Lower leg skin (tissue), 4 donors: ENCODE measurements at regions not wholly inside any gene's neighbourhood (a gene's known extent, or its start where the extent isn't known, plus 50 kb on each side); places are given as distances from the start of the nearest gene placed in this dataset.

ENCODE experiments used
- DNase-seq, 2 donors: peaks; one replicate each; pipeline ENCODE4 v3.0.0-alpha.2; 2019; ENCODE audit warnings: low spot score in 2 of 2
- H3K4me3 ChIP-seq: fragments of 200-600 bp; sonication (generic); 2 replicates; pipeline ENCODE4 v1.5.1; 2017; ENCODE audit warnings: mild to moderate bottlenecking, low read depth; ENCODE audit not compliant: poor library complexity, severe bottlenecking
- POLR2A ChIP-seq, 2 donors: fragments of 450-650 bp; IDR thresholded peaks; one replicate each; pipeline ENCODE4 v1.6.1; 2016 to 2017; ENCODE audit warnings: antibody characterized with exemption in 2 of 2, mild to moderate bottlenecking in 1 of 2, moderate library complexity in 1 of 2
- WGBS, 2 donors: methylation state at CpG; one replicate each; pipeline ENCODE4 v1.1.5; 2018; 5-methylcytosine and 5-hydroxymethylcytosine counted together
- intact Hi-C: fragments of 100-400 bp; cut with DNase I; formaldehyde crosslinking; loops from one replicate; pipeline ENCODE4 v1.15.0; 2023; ENCODE audit warnings: low total_unique reads
- TF ChIP-seq, protein P1 (sequence below), 3 donors: fragments of 450-650 bp; IDR thresholded peaks; one replicate each; pipeline ENCODE4 v1.5.1; 2016; ENCODE audit warnings: antibody characterized with exemption in 3 of 3, mild to moderate bottlenecking in 3 of 3, moderate library complexity in 2 of 3

DNA sequence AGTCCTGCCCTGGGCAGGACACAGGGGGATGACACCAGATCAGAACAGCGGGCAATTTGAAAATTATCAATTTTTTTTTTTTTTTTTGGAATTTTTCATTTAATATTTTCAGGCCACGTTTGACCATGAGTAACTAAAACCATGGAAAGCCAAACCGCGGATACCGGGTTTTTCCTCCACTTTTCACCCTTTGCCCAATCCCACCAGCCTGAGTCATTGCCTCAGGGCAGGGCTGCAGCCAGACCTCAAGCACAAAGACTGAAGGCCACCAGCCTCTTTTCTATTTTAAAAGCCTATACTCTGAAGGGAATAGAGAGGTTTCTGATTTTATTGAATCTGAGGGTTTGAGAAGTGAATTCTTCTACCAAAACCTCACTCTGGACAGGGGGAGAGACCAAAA is 381.1 kb downstream of the IRS1 start:
- TF ChIP-seq, protein P1, sequence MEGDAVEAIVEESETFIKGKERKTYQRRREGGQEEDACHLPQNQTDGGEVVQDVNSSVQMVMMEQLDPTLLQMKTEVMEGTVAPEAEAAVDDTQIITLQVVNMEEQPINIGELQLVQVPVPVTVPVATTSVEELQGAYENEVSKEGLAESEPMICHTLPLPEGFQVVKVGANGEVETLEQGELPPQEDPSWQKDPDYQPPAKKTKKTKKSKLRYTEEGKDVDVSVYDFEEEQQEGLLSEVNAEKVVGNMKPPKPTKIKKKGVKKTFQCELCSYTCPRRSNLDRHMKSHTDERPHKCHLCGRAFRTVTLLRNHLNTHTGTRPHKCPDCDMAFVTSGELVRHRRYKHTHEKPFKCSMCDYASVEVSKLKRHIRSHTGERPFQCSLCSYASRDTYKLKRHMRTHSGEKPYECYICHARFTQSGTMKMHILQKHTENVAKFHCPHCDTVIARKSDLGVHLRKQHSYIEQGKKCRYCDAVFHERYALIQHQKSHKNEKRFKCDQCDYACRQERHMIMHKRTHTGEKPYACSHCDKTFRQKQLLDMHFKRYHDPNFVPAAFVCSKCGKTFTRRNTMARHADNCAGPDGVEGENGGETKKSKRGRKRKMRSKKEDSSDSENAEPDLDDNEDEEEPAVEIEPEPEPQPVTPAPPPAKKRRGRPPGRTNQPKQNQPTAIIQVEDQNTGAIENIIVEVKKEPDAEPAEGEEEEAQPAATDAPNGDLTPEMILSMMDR (IDR thresholded peaks at IDR 0.05), result no peak
- TF ChIP-seq POLR2A (IDR thresholded peaks at IDR 0.05), result no peak
- intact Hi-C loops, result no loop called here
- WGBS, 2 donors, result 92 to 98% methylated on average over 5 of the region's 5 CpGs
- no peak overlapping the region for H3K4me3 ChIP-seq
- no peak for DNase-seq

DNA sequence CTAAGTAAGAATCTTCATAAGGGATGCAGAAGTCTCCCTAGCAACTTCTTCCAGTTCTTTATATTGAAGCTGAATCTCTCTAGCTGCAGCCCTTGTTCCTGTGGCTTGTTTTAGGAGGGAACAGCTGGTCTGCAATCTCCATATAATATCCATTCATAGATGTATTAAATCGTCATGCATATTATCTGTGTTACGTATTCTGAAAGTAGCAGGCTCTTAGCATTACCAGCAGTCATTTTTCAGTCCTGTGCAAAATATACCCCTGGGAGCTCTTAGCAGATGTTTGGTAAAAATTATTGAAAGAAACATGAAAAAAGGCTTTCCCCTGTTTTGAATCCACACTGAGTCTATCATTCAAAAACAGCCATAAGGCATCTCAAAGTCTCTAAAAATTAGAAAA is 385.3 kb downstream of the IRS1 start:
- DNase-seq, result no peak

DNA sequence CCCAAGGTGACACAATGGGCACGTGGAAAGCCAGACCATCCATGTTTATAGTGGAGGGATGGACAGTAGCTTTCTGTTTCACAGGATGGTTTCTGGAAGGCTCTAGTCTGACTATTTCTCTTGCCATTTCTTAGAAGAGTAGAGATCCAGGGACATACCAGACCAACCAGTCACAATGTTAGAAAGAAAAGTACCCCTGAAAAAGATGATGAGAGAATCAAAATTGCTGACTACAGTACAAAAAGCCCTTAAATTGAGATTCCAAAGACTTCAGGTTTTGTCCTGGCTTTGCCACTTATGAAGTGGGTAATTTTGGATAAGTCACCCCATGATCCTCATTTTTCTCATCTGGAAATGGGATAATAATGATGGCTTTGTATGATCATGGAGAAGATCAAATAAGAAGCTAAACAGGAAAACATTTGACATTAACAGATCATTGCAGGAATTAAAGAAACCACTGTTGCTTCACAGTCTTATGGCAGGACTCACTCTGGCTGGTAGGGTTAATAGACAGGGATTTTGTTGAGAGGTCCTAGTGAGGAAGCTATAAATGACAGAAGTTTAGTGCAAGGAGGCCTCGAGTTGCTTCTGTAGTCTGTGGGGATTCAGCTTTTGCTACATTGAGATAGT is 386.0 kb downstream of the IRS1 start:
- no peak overlapping the region for H3K4me3 ChIP-seq
- no peak for TF ChIP-seq POLR2A (IDR thresholded peaks at IDR 0.05)
- TF ChIP-seq, protein P1 (IDR thresholded peaks at IDR 0.05), result no peak
- no peak for DNase-seq
- intact Hi-C loops, result no loop called here
- 60 to 64% methylated on average over 2 of the region's 2 CpGs for WGBS, 2 donors

More for the DNA sequence above, 385.3 kb downstream of the IRS1 start:
- 64 to 74% methylated on average over 2 of the region's 2 CpGs for WGBS, 2 donors
- intact Hi-C loops, result no loop called here
- TF ChIP-seq, protein P1 (IDR thresholded peaks at IDR 0.05), result no peak
- no peak for TF ChIP-seq POLR2A (IDR thresholded peaks at IDR 0.05)
- no peak overlapping the region for H3K4me3 ChIP-seq

DNA sequence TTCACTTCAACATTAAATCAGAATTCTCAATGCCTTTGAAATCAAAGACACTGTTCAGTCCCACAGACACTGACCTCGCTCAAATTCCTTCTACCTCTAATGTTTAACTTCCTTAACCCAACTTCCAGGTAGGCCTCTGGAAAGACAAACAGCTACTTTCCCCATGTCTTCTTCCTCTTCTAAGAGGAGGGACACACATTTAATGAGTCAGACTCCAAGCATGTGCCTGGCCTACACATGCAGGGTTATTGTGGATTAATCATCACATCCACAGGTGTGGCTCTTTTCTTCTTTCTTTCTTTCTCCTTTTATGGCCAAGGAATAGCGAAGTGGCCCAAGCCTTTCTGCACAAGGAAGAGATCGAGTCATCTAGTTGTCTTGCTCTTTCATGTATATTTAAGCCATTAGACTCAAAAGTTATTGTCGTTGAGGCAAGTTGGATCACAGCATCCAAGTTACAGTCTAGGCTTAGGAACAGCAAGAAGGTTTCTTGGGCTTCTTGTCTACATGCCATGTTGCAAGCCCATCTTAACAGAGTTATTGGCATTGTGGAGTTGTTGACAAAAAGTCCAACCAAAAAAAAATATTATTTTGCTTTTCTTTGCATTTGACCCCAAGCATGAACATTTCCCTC is 387.8 kb downstream of the IRS1 start:
- intact Hi-C loops, result no loop called here
- WGBS, 2 donors, result 69 to 72% methylated on average over 4 of the region's 4 CpGs

GRCh38 chr2:226411205-226411604 is 388.4 kb downstream of the IRS1 start:
- 90 to 96% methylated on average over 3 of the region's 3 CpGs for WGBS, 2 donors
- no peak for DNase-seq
- no peak for TF ChIP-seq POLR2A (IDR thresholded peaks at IDR 0.05)
- TF ChIP-seq, protein P1 (IDR thresholded peaks at IDR 0.05), result no peak
- H3K4me3 ChIP-seq, result no peak overlapping the region
- intact Hi-C loops, result no loop called here

More for the DNA sequence above, 387.8 kb downstream of the IRS1 start:
- no peak for TF ChIP-seq POLR2A (IDR thresholded peaks at IDR 0.05)
- TF ChIP-seq, protein P1 (IDR thresholded peaks at IDR 0.05), result no peak
- DNase-seq, result no peak
- no peak overlapping the region for H3K4me3 ChIP-seq
